IMR-90 (cell line): ENCODE measurements at regions not wholly inside any gene's neighbourhood (a gene's known extent, or its start where the extent isn't known, plus 50 kb on each side); places are given as distances from the start of the nearest gene placed in this dataset.

ENCODE experiments used
- ATAC-seq: fragments of 200-7000 bp; cut with Tn5 transposase; 2 replicates; pipeline ENCODE4 v1.9.1; 2020; ENCODE audit warnings: low read depth, mild to moderate bottlenecking, moderate library complexity
- BruUV-seq: library from RNA; stranded (reverse); fragments of 400-500 nt; replicated peaks from 2 replicates; lab custom pipeline; 2021; lab: Mats Ljungman, UMichigan
- CTCF ChIA-PET: fragments of 300-600 bp; formaldehyde crosslinking; extraction: SDS; loops from one replicate; lab custom pipeline; 2021; ENCODE audit warnings: antibody characterized with exemption; lab: Yijun Ruan, JAX
- POLR2A ChIA-PET: fragments of 300-600 bp; sonication (Branson Sonifier 250); formaldehyde crosslinking; loops from one replicate; lab custom pipeline; 2022; ENCODE audit warnings: antibody characterized with exemption; ENCODE audit not compliant: unreplicated experiment; lab: Charles Lee
- DNase-seq: peaks from one replicate; pipeline ENCODE4 v3.0.0; 2013
- H2AFZ ChIP-seq: replicated peaks from 2 replicates; pipeline ENCODE3; 2013; ENCODE audit warnings: low read length, mild to moderate bottlenecking; ENCODE audit not compliant: poor library complexity
- H2AK5ac ChIP-seq: 2 replicates; pipeline ENCODE4 v1.6.1; 2013; ENCODE audit warnings: low read depth, low read length, inconsistent platforms
- H2AK9ac ChIP-seq: replicated peaks from 2 replicates; pipeline ENCODE3; 2013; ENCODE audit warnings: mild to moderate bottlenecking, low read depth, low read length, moderate library complexity; ENCODE audit not compliant: poor library complexity
- H2BK120ac ChIP-seq: 2 replicates; pipeline ENCODE4 v1.6.1; 2013; ENCODE audit warnings: low read depth, low read length, inconsistent platforms
- H2BK15ac ChIP-seq: 3 replicates; pipeline ENCODE4 v1.6.1; 2013; ENCODE audit warnings: low read depth, low read length, inconsistent platforms
- H2BK20ac ChIP-seq: 2 replicates; pipeline ENCODE4 v1.6.1; 2013; ENCODE audit warnings: low read depth, mild to moderate bottlenecking, inconsistent platforms, low read length, moderate library complexity
- H2BK5ac ChIP-seq: 2 replicates; pipeline ENCODE4 v1.6.1; 2013; ENCODE audit warnings: mild to moderate bottlenecking, low read depth, low read length, inconsistent platforms; ENCODE audit not compliant: poor library complexity, severe bottlenecking
- H3K14ac ChIP-seq: replicated peaks from 2 replicates; pipeline ENCODE4 v1.6.1; 2013; ENCODE audit warnings: low read depth, low read length, inconsistent platforms
- H3K18ac ChIP-seq: 2 replicates; pipeline ENCODE4 v1.6.1; 2013; ENCODE audit warnings: low read depth, low read length, control low read depth
- H3K23ac ChIP-seq: 2 replicates; pipeline ENCODE4 v1.6.1; 2013; ENCODE audit warnings: low read depth, low read length, inconsistent platforms
- H3K27ac ChIP-seq: 2 replicates; pipeline ENCODE4 v1.5.1; 2013; ENCODE audit warnings: mild to moderate bottlenecking, control low read depth, low read length; ENCODE audit not compliant: insufficient read depth
- H3K27me3 ChIP-seq: 2 replicates; pipeline ENCODE4 v1.6.1; 2013; ENCODE audit warnings: low read length; ENCODE audit not compliant: control insufficient read depth, insufficient read depth
- H3K36me3 ChIP-seq: 2 replicates; pipeline ENCODE4 v1.6.1; 2013; ENCODE audit warnings: low read length, mixed read lengths; ENCODE audit not compliant: control insufficient read depth, insufficient read depth
- H3K4ac ChIP-seq: 2 replicates; pipeline ENCODE4 v1.6.1; 2013; ENCODE audit warnings: low read depth, low read length, inconsistent platforms
- H3K4me1 ChIP-seq: 2 replicates; pipeline ENCODE4 v1.6.1; 2013; ENCODE audit warnings: low read length, mixed read lengths; ENCODE audit not compliant: control insufficient read depth, insufficient read depth
- H3K4me2 ChIP-seq: 2 replicates; pipeline ENCODE4 v1.6.1; 2013; ENCODE audit warnings: low read depth, mild to moderate bottlenecking, control low read depth, low read length, moderate library complexity
- H3K4me3 ChIP-seq: 2 replicates; pipeline ENCODE4 v1.5.1; 2013; ENCODE audit warnings: low read depth, mild to moderate bottlenecking, control low read depth, low read length, moderate library complexity; ENCODE audit not compliant: insufficient read depth
- H3K56ac ChIP-seq: 2 replicates; pipeline ENCODE4 v1.6.1; 2013; ENCODE audit warnings: low read length, inconsistent platforms; ENCODE audit not compliant: insufficient read depth; ENCODE audit errors: extremely low read depth
- H3K79me1 ChIP-seq, 2 experiments: 2 replicates each; pipeline ENCODE4 v1.6.1; 2013; ENCODE audit warnings: low read length in 2 of 2, inconsistent platforms in 1 of 2, low read depth in 1 of 2
- H3K9ac ChIP-seq: 2 replicates; pipeline ENCODE4 v1.6.1; 2013; ENCODE audit warnings: low read depth, low read length, control low read depth
- H3K9me1 ChIP-seq: 2 replicates; pipeline ENCODE4 v1.6.1; 2013; ENCODE audit warnings: low read length, inconsistent platforms; ENCODE audit not compliant: insufficient read depth
- H3K9me3 ChIP-seq: 2 replicates; pipeline ENCODE4 v1.6.1; 2013; ENCODE audit warnings: low read length; ENCODE audit not compliant: control insufficient read depth, insufficient read depth
- H4K20me1 ChIP-seq: 2 replicates; pipeline ENCODE4 v1.6.1; 2013; ENCODE audit warnings: low read length, inconsistent platforms; ENCODE audit not compliant: insufficient read depth
- H4K5ac ChIP-seq: 2 replicates; pipeline ENCODE4 v1.6.1; 2013; ENCODE audit warnings: mild to moderate bottlenecking, low read depth, low read length, control low read depth
- H4K8ac ChIP-seq, 2 experiments: 2 replicates each; pipeline ENCODE4 v1.6.1; 2013; ENCODE audit warnings: low read depth in 2 of 2, low read length in 2 of 2, control low read depth in 1 of 2, inconsistent platforms in 1 of 2
- H4K91ac ChIP-seq: 2 replicates; pipeline ENCODE4 v1.6.1; 2013; ENCODE audit warnings: low read depth, low read length, inconsistent platforms; ENCODE audit not compliant: insufficient read depth
- BHLHE40 ChIP-seq: fragments of 150-350 bp; IDR thresholded peaks from 2 replicates; pipeline ENCODE4 v1.6.1; 2016; ENCODE audit warnings: mild to moderate bottlenecking, low read depth, low read length
- CEBPB ChIP-seq: IDR thresholded peaks from 2 replicates; pipeline ENCODE4 v1.6.1; 2012; ENCODE audit warnings: low read depth, low read length, improper control_type of control experiment
- CHD1 ChIP-seq: IDR thresholded peaks from 2 replicates; pipeline ENCODE4 v1.6.1; 2012; ENCODE audit warnings: low read depth, low read length, improper control_type of control experiment
- CTCF ChIP-seq: conservative IDR thresholded peaks from 2 replicates; pipeline ENCODE4 v1.5.1; 2012; ENCODE audit warnings: mild to moderate bottlenecking, low read depth, low read length, improper control_type of control experiment
- ELK1 ChIP-seq: fragments of 150-350 bp; IDR thresholded peaks from 2 replicates; pipeline ENCODE4 v1.6.1; 2016; ENCODE audit warnings: low read depth, mild to moderate bottlenecking, low read length, moderate library complexity, borderline replicate concordance
- FOS ChIP-seq: fragments of 150-350 bp; IDR thresholded peaks from 2 replicates; pipeline ENCODE4 v1.6.1; 2016; ENCODE audit warnings: low read depth, low read length
- MAFK ChIP-seq: IDR thresholded peaks from 2 replicates; pipeline ENCODE4 v1.6.1; 2012; ENCODE audit warnings: low read depth, low read length, improper control_type of control experiment
- MAZ ChIP-seq: IDR thresholded peaks from 2 replicates; pipeline ENCODE4 v1.6.1; 2012; ENCODE audit warnings: low read depth, mild to moderate bottlenecking, low read length, improper control_type of control experiment, moderate library complexity, borderline replicate concordance
- MXI1 ChIP-seq: IDR thresholded peaks from 2 replicates; pipeline ENCODE4 v1.6.1; 2012; ENCODE audit warnings: low read depth, mild to moderate bottlenecking, low read length, moderate library complexity, borderline replicate concordance
- NFE2L2 ChIP-seq: fragments of 150-350 bp; IDR thresholded peaks from 2 replicates; pipeline ENCODE4 v1.6.1; 2016; ENCODE audit warnings: low read depth, mild to moderate bottlenecking, low read length
- POLR2A ChIP-seq: IDR thresholded peaks from 2 replicates; pipeline ENCODE4 v1.6.1; 2012; ENCODE audit warnings: mild to moderate bottlenecking, low read depth, low read length
- RAD21 ChIP-seq: IDR thresholded peaks from 2 replicates; pipeline ENCODE4 v1.6.1; 2012; ENCODE audit warnings: low read length, improper control_type of control experiment
- RCOR1 ChIP-seq: IDR thresholded peaks from 2 replicates; pipeline ENCODE4 v1.6.1; 2012; ENCODE audit warnings: mild to moderate bottlenecking, low read length, improper control_type of control experiment; ENCODE audit not compliant: insufficient replicate concordance
- RFX5 ChIP-seq: IDR thresholded peaks from 2 replicates; pipeline ENCODE4 v1.8.0; 2012; ENCODE audit warnings: low read depth, mild to moderate bottlenecking, low read length, moderate library complexity
- SMC3 ChIP-seq: fragments of 150-350 bp; IDR thresholded peaks from 2 replicates; pipeline ENCODE4 v1.6.1; 2016; ENCODE audit warnings: low read depth, mild to moderate bottlenecking, antibody characterized with exemption, low read length, moderate library complexity
- USF2 ChIP-seq: fragments of 150-350 bp; IDR thresholded peaks from 2 replicates; pipeline ENCODE4 v1.6.1; 2017; ENCODE audit warnings: mild to moderate bottlenecking, antibody characterized with exemption, low read length, low read depth
- WGBS, 2 experiments: methylation state at CpG; one replicate each; pipeline versions ENCODE4 v1.1.5 to v1.1.7; 2013; ENCODE audit warnings: missing lambda C conversion rate in 2 of 2; ENCODE audit not compliant: insufficient read length in 1 of 2; ENCODE audit errors: extremely low coverage in 2 of 2; 5-methylcytosine and 5-hydroxymethylcytosine counted together
- dilution Hi-C: fragments of 300-500 bp; cut with HindIII; formaldehyde crosslinking; loops from one replicate; pipeline ENCODE4 v1.14.3; 2018; ENCODE audit warnings: low sequenced_read_pairs; ENCODE audit not compliant: unreplicated experiment
- in situ Hi-C: fragments of 300-500 bp; cut with MboI; formaldehyde crosslinking; loops from 3 replicates; pipeline ENCODE4 v1.14.3; 2019; ENCODE audit warnings: low sequenced_read_pairs, inconsistent platforms, mixed read lengths
- intact Hi-C: fragments of 100-400 bp; cut with micrococcal nuclease; formaldehyde crosslinking; loops from 2 replicates; pipeline ENCODE4 v1.10.0; 2022

GRCh38 chr9:13354733-13355132, 75.2 kb upstream of the MPDZ start:
- in situ Hi-C loops = loop anchor here (10.0 kb wide), 1 partner anchor 1070 kb away; no protein-coding TSS in a partner anchor
- H3K56ac ChIP-seq = no peak overlapping the region
- no peak overlapping the region for H4K8ac ChIP-seq
- no peak overlapping the region for H2AK9ac ChIP-seq
- ChIA-PET CTCF (interaction anchor here (0.9 kb wide), 1 partner anchor 12 kb away, joined by 3 read pairs; no protein-coding TSS in a partner anchor), POLR2A (no interaction called here)
- no peaks in the 10 kb centered on the region for H3K79me1 ChIP-seq
- H2BK20ac ChIP-seq = no peak overlapping the region
- ATAC-seq (no peak), DNase-seq (peak; percentile 29)
- no CpG with 5 or more reads among the region's 2 CpGs for WGBS, 2 experiments
- no peak overlapping the region for H2AK5ac ChIP-seq
- H3K27ac ChIP-seq = no peak overlapping the region
- no peaks in the 10 kb centered on the region for H4K20me1 ChIP-seq
- H3K4me2 ChIP-seq = no peak overlapping the region
- no peaks in the 10 kb centered on the region for H3K9me3 ChIP-seq
- no peak overlapping the region for H4K5ac ChIP-seq
- 0 out of 2 replicates have a peak, but pooled peaks cover 2% of the 10 kb centered on the region for H3K9me1 ChIP-seq
- no peak overlapping the region for H4K91ac ChIP-seq
- H3K18ac ChIP-seq = no peak overlapping the region
- no peak overlapping the region for H2BK5ac ChIP-seq
- H2AFZ ChIP-seq = no peak overlapping the region
- no peak overlapping the region for H3K4me3 ChIP-seq
- H3K36me3 ChIP-seq = no peaks in the 10 kb centered on the region
- TF ChIP-seq ELK1 (no peak), CHD1 (no peak), CEBPB (no peak), MXI1 (no peak), NFE2L2 (no peak), MAZ (no peak), RFX5 (no peak), RCOR1 (no peak), USF2 (no peak), RAD21 (no peak), MAFK (no peak), FOS (no peak), BHLHE40 (no peak), SMC3 (no peak), POLR2A (no peak), CTCF (no peak)
- no peak overlapping the region for H2BK15ac ChIP-seq
- dilution Hi-C loops = no loop called here
- BruUV-seq = no TSS peak
- peaks cover 2% of the 10 kb centered on the region; the same call in 1 of the 2 replicates for H3K4me1 ChIP-seq
- no peak overlapping the region for H3K9ac ChIP-seq
- no peak overlapping the region for H3K23ac ChIP-seq
- no peak overlapping the region for H3K14ac ChIP-seq
- intact Hi-C loops = loop anchor here (5.0 to 10.0 kb wide), 6 partner anchors 72 to 1078 kb away; no protein-coding TSS in a partner anchor
- H2BK120ac ChIP-seq = no peak overlapping the region
- H3K27me3 ChIP-seq = no peaks in the 10 kb centered on the region
- H3K4ac ChIP-seq = no peak overlapping the region
